B cell (primary cell): ENCODE measurements at regions not wholly inside any gene's neighbourhood (a gene's known extent, or its start where the extent isn't known, plus 50 kb on each side); places are given as distances from the start of the nearest gene placed in this dataset.

Source experiments
- ATAC-seq: fragments of 200-7000 bp; cut with Tn5 transposase; one replicate; pipeline ENCODE4 v1.10.0; 2021; ENCODE audit warnings: low read depth, mild to moderate bottlenecking, moderate number of reproducible peaks, moderate library complexity
- CTCF ChIA-PET: fragments of 350-600 bp; sonication (Branson Sonifier 250); formaldehyde crosslinking; loops from one replicate; lab custom pipeline; 2021; ENCODE audit warnings: antibody characterized with exemption, inconsistent platforms; lab: Charles Lee
- POLR2A ChIA-PET: fragments of 350-600 bp; sonication (Branson Sonifier 250); formaldehyde crosslinking; loops from one replicate; lab custom pipeline; 2021; ENCODE audit warnings: antibody characterized with exemption; lab: Charles Lee
- DNase-seq: peaks from one replicate; pipeline ENCODE4 v3.0.0; 2013
- H2AFZ ChIP-seq: 2 replicates; pipeline ENCODE4 v1.6.1; 2012; ENCODE audit warnings: mild to moderate bottlenecking, low read depth, low read length; ENCODE audit not compliant: insufficient read depth, poor library complexity, severe bottlenecking
- H3K27ac ChIP-seq, 2 donors: 1 replicate in 1 of 2; 2 replicates in 1 of 2; pipeline ENCODE4 v1.5.1; 2012 to 2013; ENCODE audit warnings: low read length in 2 of 2, mild to moderate bottlenecking in 2 of 2, moderate library complexity in 1 of 2
- H3K27me3 ChIP-seq, 4 experiments: fragments of 200-600 bp in 1 of 4; sonication (generic) in 1 of 4; replicated peaks in 1 of 4; 1 replicate in 2 of 4; 2 replicates in 2 of 4; pipeline versions ENCODE4 v1.6.1 to v1.7.0; 2013 to 2016; ENCODE audit warnings: low read length in 3 of 4, mild to moderate bottlenecking in 2 of 4, mixed read lengths in 1 of 4, moderate library complexity in 1 of 4; ENCODE audit not compliant: insufficient read depth in 4 of 4, control insufficient read depth in 3 of 4; ENCODE audit errors: control extremely low read depth in 1 of 4
- H3K36me3 ChIP-seq, 2 experiments: replicated peaks in 1 of 2; 1 replicate in 1 of 2; 2 replicates in 1 of 2; pipeline versions ENCODE4 v1.6.1 to v1.7.1; 2013; ENCODE audit warnings: low read length in 1 of 2; ENCODE audit not compliant: insufficient read depth in 2 of 2, control insufficient read depth in 1 of 2; ENCODE audit errors: control extremely low read depth in 1 of 2, extremely low read depth in 1 of 2
- H3K4me1 ChIP-seq, 2 donors: fragments of 200-600 bp in 1 of 2; sonication (generic) in 1 of 2; 1 replicate in 1 of 2; 2 replicates in 1 of 2; pipeline versions ENCODE4 v1.5.1 to v1.6.1; 2013 to 2017; ENCODE audit warnings: low read length in 2 of 2; ENCODE audit not compliant: control insufficient read depth in 2 of 2, insufficient read depth in 2 of 2
- H3K4me2 ChIP-seq: replicated peaks from 2 replicates; pipeline ENCODE3; 2012; ENCODE audit warnings: mild to moderate bottlenecking, low read depth, low read length; ENCODE audit not compliant: poor library complexity, severe bottlenecking
- H3K4me3 ChIP-seq, 5 experiments: fragments of 200-600 bp in 1 of 5; sonication (generic) in 1 of 5; 1 replicate in 3 of 5; 2 replicates in 2 of 5; pipeline versions ENCODE4 v1.5.1 to v1.7.0; 2011 to 2016; ENCODE audit warnings: low read length in 4 of 5, mild to moderate bottlenecking in 4 of 5, low read depth in 2 of 5, control low read depth in 1 of 5, moderate library complexity in 1 of 5; ENCODE audit not compliant: insufficient read depth in 1 of 5; ENCODE audit errors: control extremely low read depth in 1 of 5, extremely low read depth in 1 of 5
- H3K79me2 ChIP-seq: fragments of 200-600 bp; sonication (generic); one replicate; pipeline ENCODE4 v1.6.0; 2016; ENCODE audit warnings: low read length; ENCODE audit not compliant: control insufficient read depth, insufficient read depth
- H3K9ac ChIP-seq: fragments of 200-600 bp; sonication (generic); 2 replicates; pipeline ENCODE4 v1.6.1; 2017; ENCODE audit warnings: mild to moderate bottlenecking, low read length, moderate library complexity
- H3K9me3 ChIP-seq, 3 donors: one replicate each; pipeline versions ENCODE4 v1.6.1 to v1.7.1; 2013; ENCODE audit warnings: low read length in 2 of 3; ENCODE audit not compliant: control insufficient read depth in 2 of 3, insufficient read depth in 1 of 3; ENCODE audit errors: control extremely low read depth in 1 of 3
- H4K20me1 ChIP-seq: 2 replicates; pipeline ENCODE4 v1.6.0; 2012; ENCODE audit warnings: mild to moderate bottlenecking, low read length; ENCODE audit not compliant: insufficient read depth, control insufficient read depth, poor library complexity, severe bottlenecking
- H3K27ac Mint-ChIP-seq: one replicate; pipeline ENCODE4 v1.8.0; 2021; ENCODE audit warnings: mixed read lengths
- H3K27me3 Mint-ChIP-seq: one replicate; pipeline ENCODE4 v1.8.0; 2021; ENCODE audit warnings: mixed read lengths
- H3K4me1 Mint-ChIP-seq: one replicate; pipeline ENCODE4 v1.8.0; 2021; ENCODE audit warnings: mixed read lengths
- H3K4me3 Mint-ChIP-seq: one replicate; pipeline ENCODE4 v1.8.0; 2021; ENCODE audit warnings: mixed read lengths
- H3K9me3 Mint-ChIP-seq: one replicate; pipeline ENCODE4 v1.8.0; 2022; ENCODE audit warnings: mixed read lengths; ENCODE audit not compliant: insufficient read depth
- CTCF ChIP-seq: fragments of 200-600 bp; IDR thresholded peaks from one replicate; pipeline ENCODE4 v1.8.0; 2022; ENCODE audit warnings: antibody characterized with exemption, mild to moderate bottlenecking
- EZH2 ChIP-seq: IDR thresholded peaks from 2 replicates; pipeline ENCODE4 v1.6.1; 2012; ENCODE audit warnings: borderline replicate concordance, low read depth, mild to moderate bottlenecking, moderate library complexity, low read length; ENCODE audit not compliant: insufficient read depth, poor library complexity, severe bottlenecking
- WGBS: methylation state at CpG from one replicate; pipeline ENCODE4 v1.1.5; 2013; ENCODE audit warnings: missing lambda C conversion rate; ENCODE audit not compliant: insufficient coverage; 5-methylcytosine and 5-hydroxymethylcytosine counted together
- intact Hi-C: fragments of 100-400 bp; cut with micrococcal nuclease; formaldehyde crosslinking; loops from one replicate; pipeline ENCODE4 v1.10.0; 2022

GRCh38 chr12:102567031-102567985 lies 86.9 kb upstream of the IGF1 start:
- intact Hi-C loops: no loop called here
- ChIA-PET CTCF (no interaction called here), POLR2A (no interaction called here)
- ATAC-seq (no peak), DNase-seq (no peak)
- H2AFZ ChIP-seq: no peak overlapping the region
- H3K9ac ChIP-seq: no peak overlapping the region
- no peak overlapping the region for H3K27ac ChIP-seq
- 78% methylated on average over 5 of the region's 6 CpGs for WGBS
- Mint-ChIP-seq H3K4me3 (no peak overlapping the region), H3K27me3 (peaks cover 8% of the 10 kb centered on the region), H3K4me1 (no peaks in the 10 kb centered on the region), H3K9me3 (no peaks in the 10 kb centered on the region), H3K27ac (no peak overlapping the region)
- H3K9me3 ChIP-seq: peaks cover 0 to 7% (median 2%) of the 10 kb centered on the region in 3 donors
- no peaks in the 10 kb centered on the region for H3K79me2 ChIP-seq
- H3K4me2 ChIP-seq: no peak overlapping the region
- no peak overlapping the region for H3K4me3 ChIP-seq
- H3K27me3 ChIP-seq: no peaks in the 10 kb centered on the region
- no peaks in the 10 kb centered on the region for H3K4me1 ChIP-seq
- H3K36me3 ChIP-seq: no peaks in the 10 kb centered on the region
- no peak for TF ChIP-seq EZH2
- TF ChIP-seq CTCF: no peak
- H4K20me1 ChIP-seq: no peaks in the 10 kb centered on the region

GRCh38 chr12:102565555-102565954 lies 85.2 kb upstream of the IGF1 start:
- POLR2A ChIA-PET: no interaction called here
- Mint-ChIP-seq H3K4me1 (no peaks in the 10 kb centered on the region), H3K27me3 (peaks cover 8% of the 10 kb centered on the region), H3K27ac (no peak overlapping the region), H3K9me3 (no peaks in the 10 kb centered on the region), H3K4me3 (no peak overlapping the region)
- Histone ChIP-seq H3K9me3 (peaks cover 0 to 7% (median 2%) of the 10 kb centered on the region in 3 donors), H3K4me2 (no peak overlapping the region), H2AFZ (no peak overlapping the region), H3K4me1 (no peaks in the 10 kb centered on the region), H3K4me3 (no peak overlapping the region), H3K27me3 (no peaks in the 10 kb centered on the region), H3K27ac (no peak overlapping the region), H3K9ac (no peak overlapping the region), H3K79me2 (no peaks in the 10 kb centered on the region), H3K36me3 (no peaks in the 10 kb centered on the region), H4K20me1 (no peaks in the 10 kb centered on the region)
- TF ChIP-seq EZH2 (no peak), CTCF (no peak)
- intact Hi-C loops: no loop called here
- WGBS: no CpG with 5 or more reads among the region's 3 CpGs
- CTCF ChIA-PET: no interaction called here
- ATAC-seq (no peak), DNase-seq (no peak)
